Left ventricle myocardium inferior (tissue), 1 donor: ENCODE measurements at regions not wholly inside any gene's neighbourhood (a gene's known extent, or its start where the extent isn't known, plus 50 kb on each side); places are given as distances from the start of the nearest gene placed in this dataset.

Experiments used
- DNase-seq: peaks from one replicate; pipeline ENCODE4 v3.0.0-alpha.2; 2020
- H3K27ac ChIP-seq: fragments of 200-600 bp; replicated peaks from 2 replicates; pipeline ENCODE4 v1.8.0; 2021
- H3K27me3 ChIP-seq: fragments of 200-600 bp; 2 replicates; pipeline ENCODE4 v1.8.0; 2021; ENCODE audit warnings: low read depth
- H3K36me3 ChIP-seq: fragments of 200-600 bp; 2 replicates; pipeline ENCODE4 v1.8.0; 2021
- H3K4me1 ChIP-seq: fragments of 200-600 bp; 2 replicates; pipeline ENCODE4 v1.8.0; 2021
- H3K4me3 ChIP-seq: fragments of 200-600 bp; 2 replicates; pipeline ENCODE4 v1.8.0; 2021; ENCODE audit warnings: mild to moderate bottlenecking, moderate library complexity
- H3K9me3 ChIP-seq: fragments of 200-600 bp; replicated peaks from 2 replicates; pipeline ENCODE4 v1.8.0; 2021
- CTCF ChIP-seq: fragments of 200-600 bp; IDR thresholded peaks from 2 replicates; pipeline ENCODE4 v1.8.0; 2021; ENCODE audit warnings: antibody characterized with exemption, mild to moderate bottlenecking, borderline replicate concordance
- intact Hi-C: fragments of 100-400 bp; cut with micrococcal nuclease; formaldehyde crosslinking; loops from one replicate; pipeline ENCODE4 v1.11.0; 2022
- donor health status: DM: no; HTN: yes; CAD: no; lungs with severe emphysema.

GRCh38 chr4:56217343-56217890 is 169.9 kb downstream of the AASDH start:
- Histone ChIP-seq H3K9me3 (peaks cover 3% of the 10 kb centered on the region), H3K4me1 (no peaks in the 10 kb centered on the region), H3K27ac (no peak overlapping the region), H3K4me3 (no peak overlapping the region), H3K27me3 (peaks cover 6% of the 10 kb centered on the region), H3K36me3 (no peaks in the 10 kb centered on the region)
- intact Hi-C loops = no loop called here
- TF ChIP-seq CTCF = no peak
- DNase-seq = no peak

- DNase-seq = no peak
- H3K27ac ChIP-seq = no peak overlapping the region
- H3K9me3 ChIP-seq = peaks cover 18% of the 10 kb centered on the region
- H3K27me3 ChIP-seq = peaks cover 6% of the 10 kb centered on the region
- H3K4me1 ChIP-seq = no peaks in the 10 kb centered on the region
- TF ChIP-seq CTCF = no peak
- H3K4me3 ChIP-seq = no peak overlapping the region
- intact Hi-C loops = no loop called here
- H3K36me3 ChIP-seq = no peaks in the 10 kb centered on the region
Measured at GRCh38 chr4:56215901-56216300, 171.4 kb downstream of the AASDH start.

GRCh38 chr4:56215141-56215783 is 172.0 kb downstream of the AASDH start:
- Histone ChIP-seq H3K9me3 (peaks cover 23% of the 10 kb centered on the region), H3K27ac (no peak overlapping the region), H3K36me3 (no peaks in the 10 kb centered on the region), H3K4me1 (no peaks in the 10 kb centered on the region), H3K27me3 (peaks cover 6% of the 10 kb centered on the region), H3K4me3 (no peak overlapping the region)
- DNase-seq = no peak
- intact Hi-C loops = no loop called here
- no peak for TF ChIP-seq CTCF

- Histone ChIP-seq H3K36me3 (no peaks in the 10 kb centered on the region), H3K27me3 (no peaks in the 10 kb centered on the region), H3K4me3 (no peak overlapping the region), H3K9me3 (peaks cover 23% of the 10 kb centered on the region), H3K27ac (no peak overlapping the region), H3K4me1 (no peaks in the 10 kb centered on the region)
- intact Hi-C loops = no loop called here
- no peak for DNase-seq
- TF ChIP-seq CTCF = no peak
Measured at GRCh38 chr4:56213543-56213942, 173.7 kb downstream of the AASDH start.

- no peak for DNase-seq
- Histone ChIP-seq H3K27ac (no peak overlapping the region), H3K9me3 (peaks cover 23% of the 10 kb centered on the region), H3K27me3 (no peaks in the 10 kb centered on the region), H3K4me1 (no peaks in the 10 kb centered on the region), H3K4me3 (no peak overlapping the region), H3K36me3 (no peaks in the 10 kb centered on the region)
- no peak for TF ChIP-seq CTCF
- intact Hi-C loops = no loop called here
Measured at GRCh38 chr4:56212774-56213173, 174.5 kb downstream of the AASDH start.
